ENCODE measurements at regions not wholly inside any gene's neighbourhood (a gene's known extent, or its start where the extent isn't known, plus 50 kb on each side); places are given as distances from the start of the nearest gene placed in this dataset.

DNA sequence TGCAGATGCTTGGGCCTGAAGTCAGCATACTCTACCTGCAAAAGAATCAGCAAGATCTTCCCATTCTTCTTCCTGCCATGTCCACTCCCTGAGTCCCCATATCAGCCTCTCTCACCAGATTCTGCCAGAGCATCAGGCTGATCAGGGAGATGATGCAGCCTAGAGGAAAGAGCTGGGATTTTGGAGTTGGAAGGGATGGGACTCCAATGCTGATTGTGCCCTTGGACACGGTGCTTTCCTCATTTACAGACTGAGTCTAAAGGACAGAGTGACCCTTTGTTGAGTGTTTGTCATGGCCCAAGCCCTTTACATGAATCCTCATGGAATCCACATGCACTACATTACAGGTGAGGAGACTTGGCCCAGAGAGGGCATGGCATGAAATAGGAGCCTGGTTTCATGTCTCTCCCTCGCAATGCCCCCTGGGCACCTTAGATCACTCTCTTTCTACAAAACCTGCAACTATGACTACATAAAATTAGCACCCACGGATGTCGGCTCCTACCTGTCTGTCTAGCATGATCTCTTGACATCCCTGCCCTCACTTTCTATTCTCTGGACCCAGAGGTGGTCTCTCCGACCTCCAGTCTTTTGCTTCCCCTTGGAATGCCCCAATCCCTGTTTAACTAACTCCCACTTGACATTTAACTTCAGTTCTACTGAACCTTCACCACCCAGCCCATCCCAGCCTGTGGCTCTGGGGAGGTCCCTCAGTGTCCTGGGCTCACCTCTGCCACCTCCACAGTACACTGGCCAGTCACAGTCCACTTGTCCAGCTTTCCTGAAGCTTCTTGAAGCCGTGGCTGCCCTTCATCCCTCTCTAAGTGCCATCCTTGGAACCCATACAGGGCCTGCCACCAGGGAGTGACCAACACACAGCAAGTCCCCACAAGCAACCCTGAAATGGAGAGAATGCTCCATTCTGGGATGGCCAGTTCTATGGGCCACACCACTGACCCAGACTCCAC, 173.5 kb downstream of the ABHD5 start:
- DNase-seq (ENCODE audit: low spot score): no peak
- intact Hi-C loops (cut with DNase I): no loop called here

DNA sequence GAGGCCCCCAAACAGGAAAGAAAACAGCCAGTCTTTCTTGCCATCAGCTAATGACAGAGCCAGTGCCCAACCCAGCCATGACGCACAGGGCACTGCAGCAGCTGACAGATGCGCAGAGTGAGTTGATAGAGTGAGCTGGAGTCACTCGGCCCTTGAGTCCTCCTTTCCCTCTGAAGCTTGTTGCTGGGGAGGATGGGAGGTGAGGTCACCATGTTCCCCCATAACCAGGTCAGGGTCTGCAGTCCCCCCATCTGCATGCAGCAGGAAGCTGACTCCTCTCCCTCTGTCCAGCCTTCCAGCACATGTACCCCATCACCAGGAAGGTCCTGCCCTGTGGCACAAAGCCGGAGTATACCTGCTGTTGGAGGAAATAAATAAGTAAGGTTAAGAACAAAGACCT, 174.6 kb downstream of the ABHD5 start:
- intact Hi-C loops (cut with DNase I): no loop called here

DNA sequence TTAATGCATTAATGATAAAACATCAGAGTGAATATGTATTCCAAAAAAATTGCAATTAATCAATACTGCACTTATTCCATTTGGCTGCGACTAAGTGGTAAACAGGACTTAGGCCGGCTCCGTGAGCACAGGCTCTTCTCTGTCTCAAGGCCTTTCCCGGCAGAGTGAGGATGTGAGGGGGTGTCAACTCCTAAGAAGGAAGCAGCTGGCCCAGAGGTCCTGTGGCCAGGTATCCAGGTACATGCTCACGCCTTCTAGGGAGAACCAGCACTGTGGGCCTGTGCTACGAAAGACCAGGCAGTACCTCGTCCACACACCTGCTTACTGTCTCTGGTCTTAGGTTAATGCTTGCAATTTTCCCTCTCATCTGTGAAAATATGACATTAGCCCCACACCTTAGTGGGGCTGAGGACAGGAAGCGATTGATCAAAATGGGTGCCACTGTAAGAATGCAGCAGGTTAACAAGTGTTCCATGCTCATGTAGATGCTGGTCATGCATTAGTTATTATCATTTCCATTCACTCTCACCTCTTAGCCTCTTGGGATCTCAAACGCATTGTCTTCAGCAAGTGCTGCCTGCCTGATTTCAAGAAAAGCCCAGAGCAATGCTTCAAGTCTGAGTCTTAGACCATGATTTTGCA, 175.3 kb downstream of the ABHD5 start:
- no peak for DNase-seq (ENCODE audit: low spot score)
- intact Hi-C loops (cut with DNase I): no loop called here

More for the DNA sequence above, 174.6 kb downstream of the ABHD5 start:
- no peak for DNase-seq (ENCODE audit: low spot score)

DNA sequence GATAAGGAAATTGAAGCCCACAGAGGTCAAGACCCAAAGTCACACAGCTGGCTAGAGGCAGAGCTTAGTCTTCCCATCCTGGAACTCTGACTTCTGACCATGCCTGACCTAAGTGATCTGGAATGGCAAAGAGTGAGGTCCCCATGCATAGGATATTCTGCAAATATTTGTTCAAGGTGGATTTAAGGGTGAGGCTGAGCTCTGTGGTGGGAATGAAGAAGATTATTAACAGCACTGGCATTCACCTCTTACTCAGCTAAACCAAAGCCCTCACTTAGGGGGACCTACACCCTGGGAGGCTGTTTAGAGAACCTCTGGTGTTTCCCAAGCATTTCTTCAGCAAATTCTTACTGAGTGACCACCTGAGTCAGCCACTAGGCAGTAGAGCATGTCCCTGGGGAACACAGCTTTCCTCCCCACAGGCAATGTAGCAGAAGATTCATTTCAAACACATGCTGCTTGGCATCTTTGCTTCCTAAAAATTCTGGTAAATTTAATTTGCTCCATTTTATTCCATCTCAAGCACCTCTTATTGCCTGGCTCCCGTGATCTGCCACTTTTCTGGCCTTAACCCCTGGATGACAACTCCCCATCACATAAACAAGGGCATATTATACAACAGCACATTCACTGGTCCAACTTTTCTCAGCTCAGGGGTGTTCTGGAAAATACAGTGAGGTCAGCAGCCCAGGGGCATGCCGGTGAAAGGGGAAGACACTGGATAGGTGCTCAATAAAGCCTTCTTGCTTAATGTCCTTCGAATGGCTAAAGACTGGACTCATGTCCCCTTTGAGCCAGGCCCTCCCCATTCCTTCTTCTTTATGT, 176.0 kb downstream of the ABHD5 start:
- intact Hi-C loops (cut with DNase I): no loop called here
- DNase-seq (ENCODE audit: low spot score): no peak

DNA sequence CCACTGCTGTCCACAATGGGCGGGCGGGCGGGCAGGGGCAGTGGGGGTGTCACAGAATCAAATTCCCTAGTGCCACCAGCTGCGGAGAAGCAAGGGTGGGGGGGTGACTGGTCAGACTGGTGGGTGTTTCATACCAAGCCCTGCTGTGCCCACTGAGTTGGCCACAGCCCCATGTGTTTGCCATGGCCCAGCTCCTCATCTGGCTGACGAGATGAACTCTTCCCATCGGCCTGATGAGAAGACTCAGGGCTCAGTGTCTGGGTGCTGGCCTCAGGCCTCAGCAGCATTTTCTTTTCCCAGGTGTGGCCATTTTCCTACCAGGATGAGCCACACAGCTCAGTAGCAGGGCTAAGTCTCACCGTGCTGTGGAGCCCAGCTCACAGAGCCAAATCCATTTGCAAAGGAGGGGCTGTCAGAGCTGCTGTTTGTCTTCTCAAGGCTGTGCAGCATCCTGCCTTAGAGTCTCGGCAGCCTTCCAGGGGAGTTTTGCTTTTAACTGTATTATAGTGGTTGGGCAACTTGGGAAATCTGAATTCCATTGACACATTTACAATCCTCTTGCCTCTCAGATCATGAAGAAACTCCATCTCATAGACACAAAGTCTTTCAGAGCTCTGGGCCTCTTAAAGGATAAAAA, 176.8 kb downstream of the ABHD5 start:
- intact Hi-C loops (cut with DNase I): no loop called here

DNA sequence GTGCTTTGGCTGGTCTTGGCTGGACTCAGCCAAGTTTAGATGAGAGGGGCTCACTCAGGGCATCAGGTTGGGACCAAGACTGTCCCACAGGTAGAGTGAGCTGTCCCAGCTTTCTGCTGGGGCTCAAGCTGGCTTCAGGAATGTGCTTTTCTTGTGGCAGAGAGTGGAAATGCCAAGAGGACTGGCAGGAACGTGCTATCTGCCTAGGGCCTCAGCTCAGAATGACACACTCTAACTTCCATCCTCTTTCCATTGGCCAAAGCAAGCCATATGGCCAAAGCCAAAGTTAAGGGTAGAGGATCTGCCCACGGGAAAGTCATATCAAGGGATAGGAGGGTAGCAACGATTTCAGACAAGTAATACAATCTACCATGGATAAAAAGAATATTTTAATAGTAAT, 178.8 kb downstream of the ABHD5 start:
- intact Hi-C loops (cut with DNase I): no loop called here
- DNase-seq (ENCODE audit: low spot score): no peak

More for the DNA sequence above, 176.8 kb downstream of the ABHD5 start:
- DNase-seq (ENCODE audit: low spot score): no peak

DNA sequence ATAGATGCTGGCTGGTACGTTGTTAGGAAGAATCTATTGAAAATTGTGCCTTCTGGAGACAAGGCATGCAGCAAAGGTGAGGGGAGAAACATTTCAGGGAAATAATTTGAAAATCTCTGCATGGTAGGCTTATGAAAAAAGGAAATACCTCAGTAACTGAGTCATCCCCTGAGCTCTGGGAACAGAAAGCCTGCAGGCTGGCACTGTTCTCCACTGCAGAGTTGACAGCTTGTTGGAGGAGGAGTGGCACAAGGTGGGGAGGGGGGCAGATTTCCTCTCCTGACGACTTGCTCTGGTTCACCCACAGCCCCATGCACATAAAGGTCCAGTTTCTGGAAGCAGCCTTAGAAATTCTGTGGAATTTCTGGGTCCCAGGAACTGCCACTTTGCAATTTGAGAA, 179.4 kb downstream of the ABHD5 start:
- intact Hi-C loops (cut with DNase I): no loop called here
- no peak for DNase-seq (ENCODE audit: low spot score)

DNA sequence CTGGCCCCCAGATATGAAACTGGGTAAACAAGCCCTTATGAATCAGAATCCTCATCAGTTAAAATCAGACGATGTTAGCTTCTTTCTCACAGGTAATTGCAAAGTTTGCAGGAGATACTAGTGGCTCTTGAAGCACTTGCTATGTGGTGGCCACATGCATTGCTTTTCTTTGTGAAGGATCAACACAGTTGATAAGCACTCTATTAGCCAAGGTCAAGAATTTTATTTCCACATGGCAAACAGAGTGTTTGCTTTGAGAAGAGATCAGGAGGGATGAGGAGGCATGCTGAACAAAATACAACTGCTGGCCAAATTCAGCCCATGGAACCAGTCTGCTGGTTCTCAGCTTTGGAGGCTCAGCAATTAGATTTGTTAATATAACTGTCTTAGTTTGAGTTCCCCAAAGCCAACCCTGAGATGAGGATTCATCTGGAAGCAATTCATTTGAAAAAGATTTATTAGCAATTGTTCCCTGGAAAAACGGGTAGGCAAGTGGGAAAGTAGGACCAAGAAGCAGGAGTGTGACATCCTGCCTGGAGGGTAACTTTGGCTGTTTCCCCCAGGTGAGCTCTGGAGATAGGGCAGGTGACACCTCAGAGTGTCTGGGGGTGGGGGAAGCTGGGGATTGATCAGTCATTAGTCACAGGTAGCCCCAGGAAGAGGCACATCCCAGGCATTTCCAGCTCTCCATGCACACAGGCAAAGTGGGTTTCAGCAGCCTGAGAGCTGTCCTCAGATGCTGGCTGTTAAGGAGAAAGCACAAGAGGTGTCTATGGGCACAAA, 180.3 kb downstream of the ABHD5 start:
- no peak for DNase-seq (ENCODE audit: low spot score)
- intact Hi-C loops (cut with DNase I): no loop called here

DNA sequence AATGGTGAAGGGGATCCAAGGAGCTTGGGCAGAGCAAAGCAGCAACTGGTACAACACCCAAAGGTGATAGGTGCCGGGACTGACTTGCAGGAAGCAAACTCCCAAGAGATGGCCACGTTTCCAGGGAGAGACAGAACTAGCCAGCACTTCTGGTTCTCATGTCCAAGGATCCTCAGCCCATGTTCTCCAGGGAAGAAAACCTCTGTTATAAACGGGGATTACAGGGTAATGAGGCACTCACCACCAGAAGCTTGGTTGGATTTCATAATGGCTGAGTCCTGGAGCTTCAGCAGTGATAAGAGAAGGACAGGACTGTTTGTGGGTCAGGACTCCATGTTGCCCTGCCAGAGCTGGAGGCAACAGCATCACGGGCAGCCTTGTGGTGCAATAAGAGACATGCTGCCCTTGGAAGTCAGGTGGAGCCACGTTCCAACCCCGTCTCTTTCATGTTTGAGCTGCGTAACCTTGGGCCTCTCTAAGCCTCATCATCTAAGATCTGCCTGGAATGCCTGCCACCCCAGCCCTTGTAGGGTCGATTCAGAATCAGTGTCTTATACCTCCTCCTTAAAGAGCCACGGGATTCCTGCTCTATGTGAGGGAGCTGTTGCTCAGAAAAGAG, 181.0 kb downstream of the ABHD5 start:
- intact Hi-C loops (cut with DNase I): no loop called here
- DNase-seq (ENCODE audit: low spot score): no peak

DNA sequence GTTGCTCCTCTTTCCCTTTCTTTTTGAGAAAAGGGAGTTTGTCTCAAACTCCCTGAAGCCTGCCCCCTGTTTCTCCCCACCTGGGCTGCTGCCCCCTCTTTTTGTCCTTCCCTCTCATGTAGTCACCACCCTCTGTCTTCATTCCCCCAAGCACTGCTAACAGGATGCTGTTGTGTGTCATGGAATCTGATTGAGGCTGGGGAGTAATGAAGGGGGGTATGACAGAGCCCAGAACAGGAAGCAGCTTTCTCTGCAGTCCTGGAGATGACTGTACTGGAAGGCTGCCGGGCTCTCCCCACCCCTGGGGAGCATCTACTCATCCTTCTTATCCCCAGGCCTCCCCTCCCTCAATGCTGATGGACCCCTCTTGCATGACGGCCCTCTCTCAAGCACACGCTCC, 181.6 kb downstream of the ABHD5 start:
- intact Hi-C loops (cut with DNase I): no loop called here
- no peak for DNase-seq (ENCODE audit: low spot score)

DNA sequence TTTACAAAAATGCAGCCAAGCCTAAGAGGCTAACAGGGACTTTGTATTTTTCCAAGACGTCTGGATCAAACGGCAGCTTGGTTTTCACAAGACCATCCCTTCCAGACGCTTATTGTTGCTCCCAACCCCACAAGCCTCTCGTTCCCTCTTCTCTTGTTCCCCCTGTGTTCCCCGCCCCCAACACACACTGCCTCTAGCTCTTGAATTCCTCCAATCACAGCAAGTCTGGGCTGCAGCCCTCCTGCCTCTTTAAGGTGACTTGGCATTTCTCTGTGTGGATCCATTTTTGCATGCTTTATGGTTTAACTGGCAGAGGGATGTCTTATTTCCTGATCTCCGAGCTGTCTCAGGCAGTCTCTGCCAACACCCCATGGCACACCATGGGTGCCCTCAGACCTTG, 182.2 kb downstream of the ABHD5 start:
- intact Hi-C loops (cut with DNase I): no loop called here

DNA sequence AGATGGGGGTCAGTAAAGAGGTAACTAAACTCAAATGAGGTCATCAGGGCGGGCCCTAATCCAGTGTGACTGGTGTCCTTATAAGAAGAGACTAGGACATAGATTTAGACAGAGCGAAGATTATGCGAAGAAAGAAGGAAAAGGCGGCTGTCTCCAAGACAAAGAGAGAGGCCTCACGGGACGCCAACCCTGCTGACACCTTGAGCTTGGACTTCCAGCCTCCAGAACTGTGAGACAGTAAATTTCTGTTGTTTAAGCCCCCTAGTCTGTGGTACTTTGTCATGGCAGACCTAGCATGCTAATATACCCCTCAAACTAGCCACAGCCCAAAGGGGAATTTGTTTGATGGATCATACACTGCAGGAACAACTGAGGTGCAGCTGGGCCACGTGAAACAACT, 183.0 kb downstream of the ABHD5 start:
- intact Hi-C loops (cut with DNase I): no loop called here
- DNase-seq (ENCODE audit: low spot score): no peak

More for the DNA sequence above, 182.2 kb downstream of the ABHD5 start:
- no peak for DNase-seq (ENCODE audit: low spot score)

DNA sequence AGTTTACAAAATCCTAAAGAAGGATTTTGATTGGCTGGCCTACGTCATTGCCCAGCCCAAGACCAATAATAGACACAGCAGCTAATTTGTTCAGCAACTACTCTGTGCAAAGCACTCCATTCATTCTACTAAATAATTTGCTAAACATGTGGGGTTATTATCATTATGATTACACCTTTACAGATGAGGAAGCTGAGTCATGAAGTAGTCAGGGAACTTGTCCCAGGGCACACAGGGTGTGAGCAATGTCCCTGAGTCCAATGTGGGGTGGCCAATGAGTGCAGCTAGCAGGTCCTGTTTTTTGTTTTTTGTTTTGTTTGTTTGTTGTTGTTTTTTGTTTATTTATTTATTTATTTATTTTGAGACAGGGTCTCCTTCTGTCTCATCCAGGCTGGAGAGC, 183.6 kb downstream of the ABHD5 start:
- intact Hi-C loops (cut with DNase I): no loop called here
- no peak for DNase-seq (ENCODE audit: low spot score)

DNA sequence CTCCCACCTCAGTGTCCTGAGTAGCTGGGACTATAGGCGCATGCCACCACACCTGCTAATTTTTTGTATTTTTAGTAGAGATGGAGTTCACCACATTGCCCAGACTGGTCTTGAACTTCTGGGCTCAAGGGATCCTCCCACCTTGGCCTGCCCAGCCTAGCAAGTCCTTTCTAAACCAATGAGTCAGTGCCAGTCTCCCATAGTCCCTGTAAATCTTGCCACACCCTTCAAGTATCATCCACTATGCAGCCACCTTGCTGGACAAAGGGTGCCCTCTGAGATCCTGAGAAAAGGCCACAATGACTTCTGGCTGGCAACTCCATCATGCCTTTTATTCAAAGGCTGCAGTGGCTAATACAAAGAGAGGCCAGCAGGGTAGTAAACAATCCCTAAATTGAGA, 184.0 kb downstream of the ABHD5 start:
- DNase-seq (ENCODE audit: low spot score): no peak
- intact Hi-C loops (cut with DNase I): no loop called here

DNA sequence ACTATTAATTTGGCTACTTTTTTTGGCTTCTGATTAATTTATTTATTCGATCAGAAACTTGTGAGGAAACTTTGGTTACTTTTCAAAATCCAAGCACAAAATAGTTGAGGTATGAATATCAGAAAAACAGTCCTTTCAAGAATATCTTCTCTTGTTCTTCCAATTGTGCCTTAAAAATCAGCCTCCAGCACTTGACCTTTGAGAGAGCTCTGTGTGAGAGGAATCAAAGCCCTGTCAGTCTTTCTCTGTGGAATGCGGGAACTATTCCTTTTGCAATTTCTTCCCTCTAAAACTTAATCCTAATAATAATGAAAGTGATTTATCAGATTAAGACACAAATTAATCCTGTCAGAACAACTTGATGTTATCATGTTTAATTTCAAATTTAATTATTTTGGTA, 185.9 kb downstream of the ABHD5 start:
- DNase-seq (ENCODE audit: low spot score): no peak
- intact Hi-C loops (cut with DNase I): no loop called here

DNA sequence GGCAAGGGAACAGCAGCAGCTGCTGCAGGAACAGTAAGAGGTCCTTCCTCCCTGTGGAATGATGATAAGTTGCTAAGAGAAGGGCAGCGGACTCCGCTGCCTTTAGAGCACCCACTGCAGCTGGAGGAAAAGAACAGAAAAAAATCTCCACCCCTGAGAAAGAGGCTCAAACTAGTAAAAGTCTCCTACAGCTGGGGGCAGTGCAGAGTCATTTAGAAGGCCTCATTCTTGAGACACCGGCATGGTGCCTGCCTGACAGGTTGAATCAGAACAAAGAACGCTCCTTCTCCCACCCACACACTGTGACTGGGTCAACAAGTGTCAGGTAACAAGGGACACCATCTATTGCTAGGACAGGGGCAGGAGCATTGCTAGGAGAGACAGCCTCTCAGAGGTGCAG, 188.4 kb downstream of the ABHD5 start:
- intact Hi-C loops (cut with DNase I): no loop called here
- DNase-seq (ENCODE audit: low spot score): peak; percentile 26

DNA sequence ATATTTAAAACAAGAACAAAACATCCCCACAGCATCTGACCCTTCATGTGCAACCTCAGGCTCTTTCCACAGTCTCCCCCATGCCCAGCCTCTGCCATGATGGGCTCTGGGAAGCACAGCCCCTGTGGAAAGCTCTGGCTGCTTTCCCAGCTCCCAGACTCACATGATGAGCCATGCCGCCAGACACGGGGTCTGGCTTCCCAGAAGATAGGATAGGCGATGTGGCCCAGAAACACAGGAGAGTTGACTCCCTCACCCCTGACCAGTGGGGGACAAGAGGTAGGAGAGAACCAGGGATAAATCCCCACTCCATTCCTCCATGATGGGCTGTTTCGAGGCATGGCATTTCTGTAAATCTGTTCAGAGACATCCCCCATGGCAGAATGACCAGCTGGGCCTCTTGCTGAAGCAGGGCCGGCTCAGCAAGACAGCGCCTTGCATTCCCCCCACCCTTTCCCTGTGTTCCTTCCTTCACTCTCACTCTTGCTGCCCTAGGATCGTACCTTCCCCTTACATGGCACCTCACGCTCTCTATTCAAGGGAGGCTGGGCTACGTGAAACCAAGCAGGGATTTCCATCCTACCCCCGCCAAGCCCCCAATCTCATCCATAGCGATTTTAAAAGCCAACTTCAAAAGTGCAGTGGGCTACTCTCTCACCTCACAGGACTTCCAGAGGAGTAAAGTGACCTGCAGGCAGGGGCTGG, 192.4 kb downstream of the ABHD5 start:
- intact Hi-C loops (cut with DNase I): no loop called here
- peak; percentile 74 for DNase-seq (ENCODE audit: low spot score)
